ENCODE measurements at regions not wholly inside any gene's neighbourhood (a gene's known extent, or its start where the extent isn't known, plus 50 kb on each side); places are given as distances from the start of the nearest gene placed in this dataset.

GRCh38 chr7:155867280-155867679, 55.0 kb upstream of the SHH start:
- no peak for DNase-seq (ENCODE audit: low spot score)

DNA sequence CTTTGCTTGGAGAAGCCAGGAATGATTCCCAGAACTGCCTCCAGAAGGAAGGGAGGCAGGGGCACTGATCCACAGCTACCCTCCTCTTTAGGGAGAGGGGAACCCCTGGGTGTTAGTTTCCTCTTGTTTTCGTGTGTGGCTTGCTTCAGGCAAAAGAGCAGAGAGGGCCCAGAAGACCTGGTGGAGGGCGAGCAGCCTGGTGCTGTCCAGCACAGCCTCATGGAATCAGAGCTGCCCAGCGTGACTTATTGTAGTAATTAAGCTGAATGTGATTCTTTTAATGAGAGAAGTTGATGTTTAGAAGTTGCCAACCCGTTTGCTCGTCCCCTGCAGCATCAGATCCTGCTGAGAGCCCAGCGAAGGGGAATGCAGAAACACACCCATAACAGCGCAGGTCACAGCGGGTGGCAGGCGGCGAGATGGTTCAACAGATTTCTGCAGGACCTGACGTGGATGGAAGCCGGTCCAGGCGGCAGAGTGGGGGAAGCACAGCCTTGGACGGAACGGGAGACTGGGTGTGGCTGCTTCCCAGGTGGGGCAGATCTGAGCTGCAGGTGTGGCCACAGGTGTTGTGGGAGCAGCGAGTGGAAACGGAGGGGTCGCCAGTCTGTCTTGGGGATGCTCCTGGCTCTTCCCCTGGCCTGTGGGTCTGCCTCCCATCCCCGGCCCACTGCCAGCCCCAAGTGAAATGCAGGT, 53.7 kb upstream of the SHH start:
- DNase-seq (ENCODE audit: low spot score), result no peak

GRCh38 chr7:155864991-155865690, 52.9 kb upstream of the SHH start:
- DNase-seq (ENCODE audit: low spot score), result no peak

DNA sequence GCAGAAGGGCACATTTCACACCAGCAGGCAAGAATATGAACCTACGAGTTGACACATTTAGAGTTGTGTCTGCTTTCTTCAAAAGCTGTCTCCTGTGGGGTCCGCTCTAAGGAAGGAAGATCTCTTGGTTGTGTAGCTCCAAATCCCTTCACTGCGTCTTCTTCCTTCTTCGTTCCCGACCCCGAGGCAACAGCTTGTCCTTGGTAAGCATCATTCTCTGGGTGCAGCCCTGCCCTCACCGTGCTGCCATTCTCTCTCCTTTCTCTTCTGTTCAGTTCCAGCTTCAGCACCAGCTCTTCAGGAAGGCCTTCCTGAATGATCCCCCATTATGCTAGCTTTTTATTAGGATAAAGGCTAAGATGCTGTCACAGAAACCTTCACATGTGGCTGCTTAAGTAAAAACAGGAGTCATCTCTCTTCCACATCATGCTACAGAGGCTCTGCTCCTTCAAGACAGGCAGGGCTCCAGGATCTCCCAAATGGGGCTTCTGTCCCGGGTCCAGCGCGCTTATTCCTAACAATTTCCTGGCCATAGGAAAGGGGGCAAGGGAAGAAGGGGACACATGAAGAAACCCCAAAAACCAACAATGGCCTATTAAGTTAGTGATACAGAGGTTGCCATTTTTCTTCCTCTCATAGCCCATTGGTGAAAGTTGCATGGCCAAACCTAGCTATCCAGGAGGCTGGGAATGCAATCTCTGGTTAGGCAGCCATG, 52.2 kb upstream of the SHH start:
- no peak for DNase-seq (ENCODE audit: low spot score)

- no peak for DNase-seq (ENCODE audit: low spot score)
These were observed 51.5 kb upstream of the SHH start for GRCh38 chr7:155863721-155864151.

DNA sequence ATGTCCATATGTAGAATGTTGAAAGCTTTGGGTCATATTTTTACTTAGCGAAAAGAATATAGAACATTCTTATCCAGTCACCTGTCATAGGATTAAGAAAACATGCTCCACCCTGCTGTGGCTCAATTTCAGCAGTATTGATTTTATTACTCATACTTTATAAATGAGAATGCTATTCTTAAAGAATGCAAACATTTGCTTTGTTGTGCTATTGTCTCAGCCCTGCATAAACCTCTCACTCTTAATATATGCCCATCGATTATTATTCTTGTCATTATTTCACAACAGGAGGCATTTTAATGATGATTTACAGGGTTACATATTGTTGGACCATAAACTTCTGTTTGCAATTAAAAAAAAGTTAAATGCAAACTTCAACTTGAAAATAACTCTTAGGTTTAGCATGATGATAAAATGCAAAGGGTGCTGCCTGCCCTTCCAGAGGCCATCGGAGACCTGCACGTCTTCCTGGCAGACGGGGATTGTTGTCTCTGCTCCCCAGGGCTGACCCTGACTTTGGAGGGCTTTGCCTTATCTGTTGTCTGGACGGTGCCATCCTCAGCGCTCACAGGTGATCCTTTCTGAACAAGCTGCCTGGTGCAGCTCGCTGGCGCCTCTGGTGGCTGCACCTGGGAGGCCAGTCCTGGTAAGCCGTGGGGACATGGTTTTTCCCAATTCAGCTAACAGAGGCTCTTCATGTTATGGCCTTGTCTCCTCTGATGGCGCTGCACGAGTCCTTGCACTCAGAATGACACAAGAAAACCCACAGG, 50.0 kb upstream of the SHH start:
- no peak for DNase-seq (ENCODE audit: low spot score)

Data from globus pallidus (tissue), 1 donor.